Activated naive CD8-positive, alpha-beta T cell (primary cell): ENCODE measurements at regions not wholly inside any gene's neighbourhood (a gene's known extent, or its start where the extent isn't known, plus 50 kb on each side); places are given as distances from the start of the nearest gene placed in this dataset.
"Not testable (repeated sequence)": the region's sequence is repeated elsewhere in the genome, so short reads cannot be mapped to it uniquely, and the experiment has no call there.

Source experiments
- H3K27ac Mint-ChIP-seq: one replicate; pipeline ENCODE4 v1.8.0; 2021; ENCODE audit warnings: mixed read lengths
- H3K27me3 Mint-ChIP-seq: one replicate; pipeline ENCODE4 v1.8.0; 2021; ENCODE audit warnings: mixed read lengths
- H3K36me3 Mint-ChIP-seq: one replicate; pipeline ENCODE4 v1.8.0; 2021; ENCODE audit warnings: mixed read lengths
- H3K4me1 Mint-ChIP-seq: one replicate; pipeline ENCODE4 v1.8.0; 2021; ENCODE audit warnings: low read depth, mixed read lengths
- H3K4me3 Mint-ChIP-seq: one replicate; pipeline ENCODE4 v1.8.0; 2021; ENCODE audit warnings: mild to moderate bottlenecking, mixed read lengths
- H3K9me3 Mint-ChIP-seq: one replicate; pipeline ENCODE4 v1.8.0; 2021; ENCODE audit warnings: low read depth, mixed read lengths

- Mint-ChIP-seq H3K4me1 (peaks cover 21% of the 10 kb centered on the region), H3K27ac (peak overlapping the region; percentile 28), H3K9me3 (no peaks in the 10 kb centered on the region), H3K4me3 (no peak overlapping the region), H3K36me3 (peaks cover 21% of the 10 kb centered on the region), H3K27me3 (no peaks in the 10 kb centered on the region)
Observed at GRCh38 chr6:34646714-34647113, 49.9 kb downstream of the ILRUN start.

DNA sequence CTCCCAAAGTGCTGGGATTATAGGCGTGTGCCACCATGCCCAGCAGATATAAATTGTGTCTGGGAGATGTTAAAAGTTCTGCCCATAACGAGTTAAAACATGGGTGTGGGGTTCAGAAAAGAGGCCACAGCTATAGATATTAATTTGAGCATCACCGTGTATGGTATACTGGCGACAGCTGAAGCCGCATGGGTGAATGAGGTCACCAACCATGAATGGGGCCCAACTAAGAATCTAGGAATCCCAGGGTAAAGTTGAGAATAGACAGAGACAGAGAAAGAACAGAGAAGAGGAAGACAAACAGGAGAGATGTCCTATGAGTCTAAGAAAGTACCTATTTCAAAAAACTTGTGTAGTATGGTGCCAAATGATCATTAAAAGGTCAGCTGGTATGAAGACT lies 50.9 kb downstream of the ILRUN start:
- Mint-ChIP-seq H3K4me1 (peaks cover 13% of the 10 kb centered on the region), H3K9me3 (no peaks in the 10 kb centered on the region), H3K4me3 (no peak overlapping the region), H3K36me3 (peaks cover 16% of the 10 kb centered on the region), H3K27ac (peak overlapping the region; percentile 51), H3K27me3 (no peaks in the 10 kb centered on the region)

GRCh38 chr6:34644716-34645115 lies 51.9 kb downstream of the ILRUN start:
- Mint-ChIP-seq H3K4me1 (peaks cover 10% of the 10 kb centered on the region), H3K4me3 (no peak overlapping the region), H3K27me3 (no peaks in the 10 kb centered on the region), H3K27ac (no peak overlapping the region), H3K36me3 (peaks cover 16% of the 10 kb centered on the region), H3K9me3 (no peaks in the 10 kb centered on the region)

DNA sequence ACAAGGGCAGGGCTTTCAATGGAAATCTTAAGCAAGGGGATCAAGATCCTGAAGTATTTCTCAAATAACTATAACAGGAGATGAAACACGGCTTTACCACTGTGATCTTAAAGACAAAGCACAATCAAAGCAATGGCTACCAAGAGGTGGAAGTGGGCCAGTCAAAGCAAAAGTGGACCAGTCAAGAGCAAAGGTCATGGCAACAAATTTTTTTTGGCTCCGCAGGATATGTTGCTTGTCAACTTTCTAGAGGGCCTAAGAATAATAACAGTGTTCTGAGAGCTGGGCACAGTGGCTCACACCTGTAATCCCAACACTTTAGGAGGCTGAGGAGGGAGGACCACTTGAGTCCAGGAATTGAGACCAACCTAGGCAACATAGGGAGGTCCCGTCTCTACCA lies 54.1 kb downstream of the ILRUN start:
- Mint-ChIP-seq H3K36me3 (peaks cover 13% of the 10 kb centered on the region), H3K9me3 (no peaks in the 10 kb centered on the region), H3K27ac (no peak overlapping the region), H3K4me3 (no peak overlapping the region), H3K27me3 (no peaks in the 10 kb centered on the region), H3K4me1 (peaks cover 14% of the 10 kb centered on the region)

DNA sequence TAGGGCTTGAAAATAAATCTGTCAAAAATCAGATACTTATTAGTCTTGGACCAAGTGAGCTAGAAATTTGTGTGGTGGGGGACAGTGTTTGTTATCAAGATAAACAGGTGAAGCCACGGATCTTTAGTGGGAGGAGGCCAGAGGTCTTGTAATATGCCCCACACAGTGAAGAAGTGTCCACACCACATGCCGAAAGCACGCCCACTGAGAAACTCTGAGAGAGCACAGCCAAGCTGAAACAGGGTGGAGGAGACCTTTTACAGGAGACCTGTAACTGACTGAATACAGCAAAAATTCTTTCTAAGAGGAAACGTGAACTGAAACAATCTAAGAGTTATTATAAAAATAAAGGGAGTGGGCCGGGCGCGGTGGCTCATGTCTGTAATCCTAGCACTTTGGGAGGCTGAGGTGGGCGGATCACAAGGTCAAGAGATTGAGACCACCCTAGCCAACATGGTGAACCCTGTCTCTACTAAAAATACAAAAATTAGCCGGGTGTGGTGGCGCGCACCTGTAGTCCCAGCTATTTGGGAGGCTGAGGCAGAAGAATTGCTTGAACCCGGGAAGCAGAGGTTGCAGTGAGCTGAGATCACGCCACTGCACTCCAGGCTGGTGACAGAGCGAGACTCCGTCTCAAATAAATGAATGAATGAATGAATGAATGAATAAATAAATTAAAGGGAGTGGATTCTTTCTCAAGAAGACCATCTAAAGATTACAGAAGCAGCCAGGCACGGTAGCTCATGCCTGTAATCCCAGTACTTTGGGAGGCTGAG lies 56.3 kb downstream of the ILRUN start:
- H3K36me3 Mint-ChIP-seq, H3K27ac Mint-ChIP-seq, H3K27me3 Mint-ChIP-seq, H3K9me3 Mint-ChIP-seq, H3K4me3 Mint-ChIP-seq: not testable (repeated sequence)
- peaks cover 11% of the 10 kb centered on the region for H3K4me1 Mint-ChIP-seq

DNA sequence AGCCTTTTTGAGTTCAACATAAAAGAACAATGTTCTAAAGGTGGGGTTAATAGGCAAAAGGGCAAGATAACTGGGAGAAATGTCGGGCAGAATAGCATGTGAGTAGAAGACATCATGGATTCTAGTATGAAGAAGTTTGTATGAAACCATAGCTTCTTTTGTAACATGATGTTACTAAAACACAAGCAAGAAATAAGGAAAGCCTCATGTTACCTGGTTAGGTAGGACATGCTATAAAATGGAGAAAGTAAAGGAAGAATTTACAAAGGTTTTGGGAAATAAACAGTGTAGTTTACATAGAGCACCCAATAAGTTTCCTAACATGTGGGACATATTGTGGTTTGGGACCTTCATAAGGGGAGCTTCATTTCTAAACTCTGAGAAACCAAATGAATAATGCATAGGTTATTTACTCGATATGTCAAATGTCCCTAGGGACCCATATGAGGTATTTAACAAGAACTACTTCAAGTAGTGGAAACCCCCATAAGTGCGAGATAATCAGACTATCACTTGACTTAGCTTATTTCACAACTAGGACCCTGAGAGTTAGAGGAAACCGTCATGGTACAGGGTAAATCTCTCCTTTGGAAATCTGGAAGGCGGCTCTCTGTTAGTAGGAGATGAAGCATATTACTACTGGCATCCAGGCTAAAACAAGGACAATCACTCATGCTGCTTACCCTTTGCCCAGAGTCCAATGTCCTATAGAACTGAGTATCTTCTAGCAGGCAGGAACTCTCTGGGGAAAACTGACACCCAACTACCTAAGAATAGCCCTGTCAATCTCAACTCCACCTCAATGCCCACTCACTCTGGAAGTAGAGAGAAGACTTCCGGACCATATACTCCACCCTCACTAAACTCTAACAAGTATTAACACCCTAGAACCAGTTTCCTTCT lies 57.5 kb downstream of the ILRUN start:
- peak overlapping the region; percentile 51 for H3K27ac Mint-ChIP-seq
- H3K9me3 Mint-ChIP-seq, result no peaks in the 10 kb centered on the region
- H3K4me1 Mint-ChIP-seq, result peaks cover 14% of the 10 kb centered on the region
- H3K4me3 Mint-ChIP-seq, result no peak overlapping the region
- peaks cover 3% of the 10 kb centered on the region for H3K36me3 Mint-ChIP-seq
- H3K27me3 Mint-ChIP-seq, result no peaks in the 10 kb centered on the region

DNA sequence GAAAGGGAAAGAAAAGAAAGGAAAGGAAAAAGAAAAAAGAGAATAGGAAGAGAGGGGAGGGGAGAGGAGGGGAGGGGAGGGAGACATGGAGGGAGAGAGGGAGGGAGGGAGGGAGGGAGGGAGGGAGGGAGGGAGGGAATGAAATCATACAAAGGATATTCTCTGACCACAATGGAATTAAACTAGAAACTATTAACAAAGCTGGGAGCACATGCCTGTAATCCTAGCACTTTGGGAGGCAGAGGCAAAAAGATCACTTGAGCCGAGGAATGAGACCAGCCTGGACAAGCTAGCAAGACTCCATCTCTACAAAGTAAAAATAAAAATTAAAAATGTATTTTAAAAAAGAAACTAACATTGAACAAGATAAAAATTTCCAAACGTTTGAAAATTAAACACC lies 62.8 kb downstream of the ILRUN start:
- Mint-ChIP-seq H3K36me3 (peaks cover 6% of the 10 kb centered on the region), H3K4me1 (peaks cover 13% of the 10 kb centered on the region), H3K27ac (no peak overlapping the region), H3K9me3 (no peaks in the 10 kb centered on the region), H3K4me3 (no peak overlapping the region), H3K27me3 (no peaks in the 10 kb centered on the region)

DNA sequence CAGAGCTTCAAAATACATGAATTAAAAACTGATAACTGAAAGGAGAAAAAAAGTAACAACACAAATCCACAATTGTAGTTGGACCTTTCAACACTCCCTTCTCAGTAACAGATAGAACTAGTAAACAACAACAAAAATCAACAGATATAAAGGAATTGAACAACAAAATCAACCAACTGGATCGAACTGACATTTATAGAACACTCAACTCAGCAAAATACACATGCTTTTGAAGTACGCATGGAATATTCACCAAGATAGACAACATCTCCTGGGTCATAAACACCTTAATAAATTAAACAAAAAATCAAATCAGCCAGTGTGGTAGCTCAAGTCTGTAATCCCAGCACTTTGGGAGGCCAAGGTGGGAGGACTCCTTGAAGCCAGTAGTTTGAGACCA lies 63.3 kb downstream of the ILRUN start:
- H3K9me3 Mint-ChIP-seq, result no peaks in the 10 kb centered on the region
- peaks cover 6% of the 10 kb centered on the region for H3K36me3 Mint-ChIP-seq
- H3K27ac Mint-ChIP-seq, result no peak overlapping the region
- peaks cover 12% of the 10 kb centered on the region for H3K4me1 Mint-ChIP-seq
- H3K4me3 Mint-ChIP-seq, result no peak overlapping the region
- no peaks in the 10 kb centered on the region for H3K27me3 Mint-ChIP-seq

- Mint-ChIP-seq H3K36me3 (peaks cover 11% of the 10 kb centered on the region), H3K4me1 (peaks cover 15% of the 10 kb centered on the region), H3K4me3 (no peak overlapping the region), H3K27ac (no peak overlapping the region), H3K9me3 (no peaks in the 10 kb centered on the region), H3K27me3 (no peaks in the 10 kb centered on the region)
Observed at GRCh38 chr6:34630040-34630439, 66.5 kb downstream of the ILRUN start.

DNA sequence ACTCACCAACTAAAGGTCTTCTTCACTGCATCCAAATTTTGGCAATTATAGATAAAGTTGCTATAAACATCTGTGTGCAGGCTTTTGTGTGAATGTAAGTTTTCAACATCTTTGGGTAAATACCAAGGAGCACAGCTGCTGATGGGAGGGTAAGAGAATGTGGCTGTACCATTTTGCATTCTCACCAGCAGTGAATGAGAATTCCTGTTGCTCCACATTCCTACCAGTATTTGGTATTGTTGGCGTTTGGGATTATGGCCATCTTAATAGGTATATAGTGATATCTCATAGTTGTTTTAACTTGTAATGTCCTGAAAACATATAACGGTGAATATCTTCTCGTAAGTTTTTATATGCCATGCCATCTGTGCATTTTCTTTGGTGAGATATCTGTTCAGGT lies 69.3 kb downstream of the ILRUN start:
- peaks cover 9% of the 10 kb centered on the region for H3K36me3 Mint-ChIP-seq
- no peaks in the 10 kb centered on the region for H3K9me3 Mint-ChIP-seq
- no peak overlapping the region for H3K4me3 Mint-ChIP-seq
- H3K4me1 Mint-ChIP-seq, result peaks cover 9% of the 10 kb centered on the region
- H3K27me3 Mint-ChIP-seq, result no peaks in the 10 kb centered on the region
- H3K27ac Mint-ChIP-seq, result no peak overlapping the region

DNA sequence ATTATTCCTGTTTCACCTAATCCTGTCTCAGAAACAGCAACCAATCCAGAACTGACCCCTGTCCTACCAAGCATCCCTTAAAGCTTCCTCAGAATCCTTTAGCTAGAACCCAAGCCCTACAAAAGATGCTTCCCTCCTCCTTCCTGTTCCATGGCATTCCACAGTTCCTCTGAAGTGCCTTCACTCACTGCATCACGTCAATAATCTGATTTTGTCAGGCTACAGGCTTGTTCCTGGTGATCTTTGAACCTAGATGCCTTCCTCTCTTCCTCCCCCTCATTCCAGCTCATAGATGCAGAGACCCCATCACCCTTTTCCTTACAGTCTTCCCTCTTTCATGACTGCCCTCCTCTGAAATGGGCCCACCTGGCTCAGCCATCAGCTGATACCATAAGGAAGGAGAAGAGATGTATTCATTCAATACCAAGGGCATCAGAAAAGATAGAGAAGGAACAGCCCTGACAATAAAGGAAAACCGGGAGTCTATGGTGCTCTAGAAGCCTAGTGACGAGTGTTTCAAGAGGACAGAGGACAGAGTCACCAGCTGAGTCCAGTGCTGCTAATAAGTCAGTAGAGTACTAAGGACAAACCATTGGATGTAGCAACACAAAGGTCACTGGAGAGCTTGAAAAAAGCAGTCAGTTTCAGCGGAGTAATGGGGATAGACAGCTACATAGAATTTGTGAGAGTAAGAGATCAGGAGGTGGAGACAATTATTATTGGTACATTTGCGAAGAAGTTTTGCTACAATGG lies 62.5 kb upstream of the SPDEF start:
- Mint-ChIP-seq H3K4me3 (no peak overlapping the region), H3K36me3 (no peaks in the 10 kb centered on the region), H3K27ac (peak overlapping the region; percentile 7), H3K4me1 (peaks cover 12% of the 10 kb centered on the region), H3K27me3 (no peaks in the 10 kb centered on the region), H3K9me3 (no peaks in the 10 kb centered on the region)

GRCh38 chr6:34617231-34617630 lies 61.1 kb upstream of the SPDEF start:
- H3K27ac Mint-ChIP-seq, result no peak overlapping the region
- H3K4me3 Mint-ChIP-seq, result no peak overlapping the region
- peaks cover 12% of the 10 kb centered on the region for H3K4me1 Mint-ChIP-seq
- no peaks in the 10 kb centered on the region for H3K9me3 Mint-ChIP-seq
- no peaks in the 10 kb centered on the region for H3K27me3 Mint-ChIP-seq
- no peaks in the 10 kb centered on the region for H3K36me3 Mint-ChIP-seq

DNA sequence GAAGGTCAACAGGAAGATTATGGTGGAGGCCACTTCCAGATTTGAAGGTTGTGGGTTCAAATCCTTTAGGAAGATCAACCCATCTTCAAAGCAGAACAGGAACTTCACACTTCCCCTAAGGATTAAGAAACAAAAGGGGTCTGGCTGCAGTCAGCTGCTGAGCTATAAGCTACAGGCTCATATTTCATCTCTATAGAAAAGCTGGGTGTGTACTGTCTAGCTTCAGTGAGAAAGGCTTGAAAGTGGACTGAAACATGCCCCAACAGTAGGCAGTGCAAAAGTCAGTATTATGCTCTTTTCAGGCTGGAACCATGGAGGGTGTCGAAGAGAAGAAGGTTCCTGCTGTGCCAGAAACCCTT lies 60.1 kb upstream of the SPDEF start:
- Mint-ChIP-seq H3K36me3 (no peaks in the 10 kb centered on the region), H3K27me3 (no peaks in the 10 kb centered on the region), H3K27ac (peak overlapping the region; percentile 51), H3K9me3 (no peaks in the 10 kb centered on the region), H3K4me3 (no peak overlapping the region), H3K4me1 (peaks cover 12% of the 10 kb centered on the region)

DNA sequence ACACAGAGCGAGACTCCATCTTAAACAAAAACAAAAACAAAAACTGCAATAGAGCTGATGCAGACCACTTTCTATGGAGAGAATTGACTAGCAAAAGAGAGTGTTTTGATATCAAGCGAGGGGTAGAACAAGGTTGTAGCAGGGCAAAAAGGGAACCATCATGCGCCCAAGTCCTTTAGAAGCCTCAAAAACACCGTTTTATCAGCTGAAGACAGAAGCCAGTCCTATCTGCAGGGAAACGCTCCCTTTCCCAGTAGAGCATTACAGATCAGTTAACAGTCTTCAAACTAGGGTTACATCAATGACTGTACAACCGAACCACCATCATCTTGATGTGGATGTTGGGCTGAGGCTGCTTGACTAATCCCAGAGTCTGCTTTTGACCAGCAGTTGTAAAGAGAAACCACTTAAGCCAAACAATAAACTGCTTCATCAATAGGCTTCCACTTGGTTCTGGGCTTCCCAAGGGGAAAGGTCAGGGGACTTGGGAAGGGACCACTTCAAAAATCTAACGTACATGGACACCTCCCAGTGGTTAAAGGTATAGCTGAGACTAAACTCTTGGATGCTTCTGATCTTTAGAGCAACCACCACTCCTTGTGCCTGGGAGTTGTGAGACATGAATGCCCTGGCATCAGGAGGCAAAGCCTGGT lies 59.6 kb upstream of the SPDEF start:
- H3K36me3 Mint-ChIP-seq, result no peaks in the 10 kb centered on the region
- no peak overlapping the region for H3K4me3 Mint-ChIP-seq
- no peaks in the 10 kb centered on the region for H3K27me3 Mint-ChIP-seq
- H3K27ac Mint-ChIP-seq, result peak overlapping the region; percentile 24
- no peaks in the 10 kb centered on the region for H3K9me3 Mint-ChIP-seq
- peaks cover 9% of the 10 kb centered on the region for H3K4me1 Mint-ChIP-seq
